HCEC 1CT (cell line): ENCODE measurements at regions not wholly inside any gene's neighbourhood (a gene's known extent, or its start where the extent isn't known, plus 50 kb on each side); places are given as distances from the start of the nearest gene placed in this dataset.
"Not testable (repeated sequence)": the region's sequence is repeated elsewhere in the genome, so short reads cannot be mapped to it uniquely, and the experiment has no call there.

Experiments
- DNase-seq: peaks from one replicate; pipeline ENCODE4 v3.0.0-alpha.2; 2017

- no peak for DNase-seq
Observed at GRCh38 chr5:20370061-20370460, 382.1 kb upstream of the CDH18 start.

DNA sequence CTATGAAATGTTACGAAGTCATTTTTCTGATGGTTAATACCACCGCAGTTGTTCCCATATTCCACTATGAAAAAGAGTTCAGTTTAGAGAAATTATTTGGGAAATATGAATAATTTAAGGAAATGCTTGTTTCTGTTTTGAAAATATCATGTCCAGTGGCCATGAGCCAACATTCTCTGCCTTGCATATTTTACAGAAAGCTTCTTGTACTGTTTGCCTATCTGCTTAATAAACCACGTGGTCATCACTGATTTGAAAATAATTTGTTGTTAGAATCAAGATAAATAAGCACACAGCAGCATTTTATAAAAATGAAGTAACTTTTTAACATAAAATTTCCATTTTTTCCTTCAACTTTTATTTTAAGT is 381.5 kb upstream of the CDH18 start:
- no peak for DNase-seq

DNA sequence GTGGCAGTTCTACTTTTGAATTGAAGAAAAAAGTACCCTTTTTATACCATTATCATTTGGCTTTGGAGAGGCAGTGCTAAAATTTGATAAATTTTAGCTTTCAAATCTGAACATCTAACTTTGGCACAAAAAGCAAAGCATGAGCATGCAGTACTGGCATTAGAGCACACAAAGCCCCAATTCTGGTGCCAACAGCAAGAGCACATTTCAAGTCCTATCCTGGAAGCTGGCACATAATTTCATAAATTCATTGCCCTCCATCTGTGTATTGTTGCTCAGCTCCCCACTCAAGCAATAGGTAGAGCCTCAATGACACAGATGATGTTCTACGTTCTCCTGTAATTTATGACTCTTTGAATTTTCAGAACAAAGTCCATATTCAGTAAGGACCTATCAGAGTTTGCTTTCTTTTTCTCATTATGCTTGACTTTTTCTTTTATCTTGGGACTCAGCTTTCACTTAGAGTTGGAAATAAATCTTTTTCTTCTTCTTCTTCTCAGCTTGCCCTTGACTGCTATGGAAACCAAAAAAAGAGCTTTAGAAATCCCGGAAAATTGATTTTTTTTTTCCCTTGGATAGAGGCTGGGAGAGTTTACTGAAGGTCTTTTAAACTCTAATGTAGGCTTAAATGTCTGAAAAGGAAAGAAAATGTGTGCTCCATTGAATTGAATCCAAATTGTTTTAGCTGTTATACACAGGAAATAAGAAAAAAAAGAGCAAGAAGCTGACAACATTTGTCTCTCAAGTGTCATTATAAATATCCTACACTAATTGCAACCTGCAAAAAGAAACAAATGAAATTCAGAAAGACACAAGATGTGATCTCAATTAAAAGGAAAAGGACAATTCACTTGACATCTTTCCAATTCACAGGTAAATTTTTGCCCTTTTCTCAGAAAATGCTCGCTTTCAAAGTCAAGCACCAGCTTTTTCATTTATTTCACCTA is 380.8 kb upstream of the CDH18 start:
- DNase-seq, result no peak

DNA sequence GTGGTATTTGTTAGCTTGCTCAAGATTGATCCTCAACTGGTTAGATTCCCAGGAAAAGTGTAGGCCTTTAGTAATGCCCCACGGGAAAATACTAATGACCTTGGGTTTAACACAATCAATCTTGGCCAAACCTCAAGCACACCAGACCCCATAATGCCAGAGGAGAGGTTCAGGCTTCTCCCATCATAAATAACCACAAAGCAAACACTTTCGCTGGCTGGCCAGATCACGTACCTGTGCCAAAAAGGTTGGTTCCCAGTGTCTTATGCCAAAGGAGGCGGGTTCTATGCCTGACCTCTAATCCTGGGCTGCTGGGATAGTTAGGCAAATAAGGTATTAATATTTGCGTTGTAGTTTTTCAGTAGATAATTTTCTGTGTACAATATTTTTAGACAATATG is 379.2 kb upstream of the CDH18 start:
- no peak for DNase-seq

- no peak for DNase-seq
Observed at GRCh38 chr5:20360263-20360662, 372.3 kb upstream of the CDH18 start.

DNA sequence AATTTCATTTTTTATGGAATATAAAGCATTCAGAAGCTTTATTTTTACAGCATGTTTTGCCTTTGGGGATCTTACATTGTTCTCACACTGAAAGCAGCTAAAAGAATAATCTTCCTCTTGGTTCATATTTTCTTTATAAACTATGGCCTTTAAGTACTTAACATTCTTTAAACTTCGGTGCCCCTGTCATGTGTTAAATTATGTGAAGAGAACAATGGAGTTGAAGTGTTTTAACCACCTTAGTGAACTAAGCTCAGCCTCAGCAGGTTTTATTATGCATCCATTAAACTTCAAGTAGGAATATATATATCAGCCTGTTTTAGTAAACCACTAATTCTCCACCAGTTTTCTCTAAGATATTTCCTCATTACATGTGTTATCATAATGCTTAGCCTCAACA is 371.4 kb upstream of the CDH18 start:
- DNase-seq, result no peak

GRCh38 chr5:20353499-20353898 is 365.5 kb upstream of the CDH18 start:
- no peak for DNase-seq

DNA sequence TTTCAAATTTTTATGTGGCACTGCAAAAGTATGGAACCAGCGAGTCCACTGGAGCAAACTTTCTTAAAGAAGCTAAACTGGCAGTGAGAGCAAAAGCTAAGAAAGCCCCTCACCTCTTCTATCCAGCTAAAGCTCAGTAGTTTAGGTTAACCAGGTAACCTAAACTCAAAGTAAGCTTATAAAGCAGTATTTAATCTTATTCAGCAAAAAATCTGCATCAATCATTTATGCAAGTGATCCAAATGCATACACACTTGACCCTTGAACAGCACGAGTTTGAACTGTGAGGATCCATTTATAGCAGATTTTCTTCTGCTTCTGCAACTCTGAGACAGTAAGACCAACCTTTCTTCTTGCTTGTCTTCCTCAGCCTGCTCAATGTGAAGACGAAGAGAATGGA is 363.8 kb upstream of the CDH18 start:
- DNase-seq, result no peak

- DNase-seq, result no peak
Observed at GRCh38 chr5:20348321-20348720, 360.3 kb upstream of the CDH18 start.

- DNase-seq, result no peak
Observed at GRCh38 chr5:20347334-20347733, 359.3 kb upstream of the CDH18 start.

DNA sequence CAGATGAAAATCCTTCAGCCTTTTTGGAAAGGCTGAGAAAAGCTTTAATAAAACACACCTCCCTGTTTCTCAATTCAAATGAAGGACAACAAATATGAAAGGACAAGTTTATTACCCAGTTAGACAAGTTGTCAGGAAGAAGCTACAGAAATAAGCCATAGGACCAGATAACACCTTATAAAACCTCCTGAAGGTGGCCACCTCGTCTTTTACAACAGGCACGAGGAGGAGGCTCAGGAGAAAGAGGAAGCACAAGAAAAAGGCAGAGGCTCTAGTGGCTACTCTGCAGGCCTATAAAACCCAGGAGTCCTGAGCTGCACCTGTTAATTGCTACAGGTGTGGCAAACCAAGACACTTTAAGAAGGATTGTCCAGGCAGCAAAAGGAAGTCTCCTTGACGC is 352.1 kb upstream of the CDH18 start:
- no peak for DNase-seq

- DNase-seq, result no peak
Observed at GRCh38 chr5:20335978-20336377, 348.0 kb upstream of the CDH18 start.

DNA sequence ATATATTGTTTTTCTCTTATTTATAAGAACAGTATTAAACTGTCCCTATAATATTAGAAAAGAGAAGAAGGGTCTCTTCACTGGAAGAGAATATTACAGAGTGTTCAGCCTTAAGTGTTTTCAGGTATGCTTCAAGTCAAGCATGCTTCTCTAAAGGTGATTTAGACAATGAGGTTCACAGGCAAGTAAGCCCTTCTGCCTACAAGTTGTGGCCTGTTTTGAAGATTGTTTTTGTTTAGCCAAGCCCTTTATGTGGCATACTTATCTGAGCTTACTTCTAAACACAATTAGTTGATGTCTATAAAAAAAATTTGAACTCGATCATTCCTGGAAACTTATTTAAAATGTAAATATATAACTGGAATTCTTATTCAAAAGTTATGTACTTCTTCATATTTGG is 343.8 kb upstream of the CDH18 start:
- no peak for DNase-seq

- no peak for DNase-seq
Observed at GRCh38 chr5:20323323-20323722, 335.3 kb upstream of the CDH18 start.

DNA sequence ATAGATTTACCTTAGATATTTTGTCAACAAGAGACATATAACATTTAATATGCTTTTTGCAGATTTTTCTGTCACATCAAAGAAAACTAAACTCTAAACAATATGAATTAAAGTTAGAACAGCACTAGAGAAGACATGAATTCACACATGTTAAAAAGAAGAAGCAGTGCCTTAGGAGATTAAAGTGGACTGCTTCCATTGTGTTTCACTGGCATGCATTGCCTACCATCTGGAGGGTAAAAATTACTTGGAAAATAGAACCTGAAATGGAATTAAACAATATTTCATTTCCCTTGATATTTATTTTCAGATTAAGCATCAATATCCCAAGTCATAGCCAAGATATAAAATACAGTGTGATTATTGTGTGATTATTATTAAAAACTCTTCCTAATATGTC is 319.4 kb upstream of the CDH18 start:
- DNase-seq, result no peak

DNA sequence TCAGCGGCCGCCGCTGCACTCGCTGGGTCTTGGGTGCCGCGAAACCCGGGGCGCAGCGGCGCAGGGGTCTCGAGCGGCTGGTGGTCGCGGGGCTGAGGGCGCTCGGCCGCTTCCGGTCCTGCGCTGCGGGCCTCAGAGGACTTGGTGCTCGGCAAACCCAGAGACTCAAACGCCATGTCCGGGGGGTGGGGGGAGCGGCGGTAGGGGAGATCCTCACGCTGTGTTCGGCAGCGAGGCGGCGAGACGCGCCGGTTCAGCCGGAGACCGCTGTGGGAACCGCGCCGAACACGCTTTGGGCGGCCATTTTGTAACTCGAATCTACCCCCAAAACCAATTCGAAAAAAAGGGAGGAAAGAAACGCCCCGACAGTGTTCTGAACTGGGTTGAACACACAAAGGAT is 317.5 kb upstream of the CDH18 start:
- no peak for DNase-seq

- not testable (repeated sequence) for DNase-seq
Observed at GRCh38 chr5:20304570-20304969, 316.6 kb upstream of the CDH18 start.

GRCh38 chr5:20300110-20300509 is 312.1 kb upstream of the CDH18 start:
- no peak for DNase-seq

DNA sequence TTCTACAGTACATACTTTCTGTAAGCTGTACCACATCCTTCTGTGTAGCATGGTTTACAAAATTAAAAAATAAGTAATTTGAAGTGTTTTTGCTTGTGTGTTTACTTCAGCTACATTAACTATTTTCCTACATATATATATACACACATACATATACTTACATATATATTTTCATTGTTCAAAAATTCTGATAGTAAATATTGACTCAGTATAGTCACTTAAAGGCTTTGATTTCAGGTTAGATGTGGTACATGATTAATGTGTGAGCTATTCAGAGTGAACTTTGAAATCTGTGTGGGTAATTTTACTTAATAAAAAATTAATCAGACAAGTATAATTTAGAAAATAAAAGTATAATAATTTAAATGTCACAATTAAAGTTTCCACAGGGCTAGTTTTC is 306.7 kb upstream of the CDH18 start:
- no peak for DNase-seq

- DNase-seq, result no peak
Observed at GRCh38 chr5:20291766-20292165, 303.8 kb upstream of the CDH18 start.

DNA sequence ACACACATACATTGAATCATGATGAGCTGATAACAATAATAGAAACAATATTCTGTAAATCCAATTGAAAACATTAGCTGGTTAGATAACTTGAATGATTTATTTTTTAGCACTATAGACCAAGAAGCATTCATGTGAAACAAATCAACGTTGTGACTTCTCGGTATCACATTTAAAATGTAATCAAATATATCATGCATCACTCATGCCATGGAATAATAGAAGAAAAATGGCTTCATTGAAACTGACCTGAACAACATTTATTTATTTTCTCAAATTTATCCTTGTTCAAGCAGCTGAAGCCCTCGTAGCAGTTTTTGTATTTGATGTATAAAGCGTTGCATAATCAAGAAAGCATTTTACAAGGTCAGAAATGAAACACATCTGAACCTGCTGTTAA is 299.6 kb upstream of the CDH18 start:
- no peak for DNase-seq

DNA sequence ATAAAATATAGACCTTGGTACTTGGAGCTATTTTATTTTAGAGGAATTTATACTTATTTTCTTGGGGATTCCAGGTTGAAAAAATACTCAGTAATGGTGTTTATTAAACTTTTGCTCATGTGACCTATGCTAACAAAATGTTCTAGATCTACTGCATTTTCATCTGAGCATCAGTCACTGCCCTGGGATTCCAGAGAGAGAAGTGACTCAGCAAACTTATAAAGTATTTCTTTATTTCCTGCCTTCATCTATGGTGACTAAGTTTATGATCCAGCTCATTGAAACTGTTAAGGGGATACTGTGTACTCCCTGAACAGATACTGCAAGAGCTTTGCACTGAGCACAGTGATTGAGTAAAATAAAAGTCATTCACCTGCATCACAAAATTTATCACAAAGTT is 298.5 kb upstream of the CDH18 start:
- DNase-seq, result peak; percentile 88

DNA sequence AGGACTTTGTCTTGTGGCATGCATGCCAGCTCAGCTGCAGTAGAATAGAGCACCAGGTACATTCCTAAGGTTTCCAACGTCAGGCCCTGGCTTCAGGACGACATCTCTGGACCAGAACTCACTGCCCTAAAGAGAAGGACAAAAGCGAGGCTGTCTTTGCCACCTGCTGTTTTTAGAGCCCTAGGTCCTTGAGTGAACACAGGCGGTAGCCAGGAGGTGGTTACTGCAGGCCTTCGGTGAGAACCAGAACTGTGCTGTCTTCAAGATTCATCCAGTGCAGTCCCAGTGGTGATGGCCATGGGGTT is 288.9 kb upstream of the CDH18 start:
- no peak for DNase-seq

- peak; percentile 92 for DNase-seq
Observed at GRCh38 chr5:20276061-20276958, 288.3 kb upstream of the CDH18 start.
